CD4-positive, alpha-beta T cell (primary cell): ENCODE measurements at regions not wholly inside any gene's neighbourhood (a gene's known extent, or its start where the extent isn't known, plus 50 kb on each side); places are given as distances from the start of the nearest gene placed in this dataset.

Source experiments
- ATAC-seq: fragments of 200-7000 bp; cut with Tn5 transposase; one replicate; pipeline ENCODE4 v1.10.0; 2022; ENCODE audit warnings: mild to moderate bottlenecking; ENCODE audit not compliant: poor library complexity
- CTCF ChIA-PET: fragments of 350-600 bp; sonication (Branson Sonifier 250); formaldehyde crosslinking; loops from one replicate; lab custom pipeline; 2021; ENCODE audit warnings: antibody characterized with exemption, inconsistent platforms; lab: Charles Lee
- POLR2A ChIA-PET: fragments of 350-600 bp; sonication (Branson Sonifier 250); formaldehyde crosslinking; loops from one replicate; lab custom pipeline; 2021; ENCODE audit warnings: antibody characterized with exemption, inconsistent platforms; lab: Charles Lee
- DNase-seq, 14 experiments: peaks; one replicate each; pipeline ENCODE4 v3.0.0-alpha.2; 2013 to 2020; ENCODE audit warnings: mixed read lengths in 2 of 14
- H3K27ac ChIP-seq, 2 donors: one replicate each; pipeline versions ENCODE4 v1.5.1 to v1.7.0; 2013; ENCODE audit warnings: low read length in 2 of 2, low read depth in 1 of 2, mild to moderate bottlenecking in 1 of 2
- H3K27me3 ChIP-seq, 2 experiments: 1 replicate in 1 of 2; 2 replicates in 1 of 2; pipeline versions ENCODE4 v1.6.1 to v1.7.0; 2013; ENCODE audit warnings: low read length in 2 of 2, control low read depth in 1 of 2, mild to moderate bottlenecking in 1 of 2, moderate library complexity in 1 of 2; ENCODE audit not compliant: insufficient read depth in 2 of 2, control insufficient read depth in 1 of 2
- H3K36me3 ChIP-seq: one replicate; pipeline ENCODE4 v1.6.1; 2013; ENCODE audit warnings: low read length, control low read depth; ENCODE audit not compliant: insufficient read depth
- H3K4me1 ChIP-seq: one replicate; pipeline ENCODE4 v1.6.1; 2013; ENCODE audit warnings: low read length, control low read depth; ENCODE audit not compliant: insufficient read depth
- H3K4me3 ChIP-seq: one replicate; pipeline ENCODE4 v1.5.1; 2013; ENCODE audit warnings: mild to moderate bottlenecking, low read length, moderate library complexity
- H3K9me3 ChIP-seq, 2 experiments: 1 replicate in 1 of 2; 2 replicates in 1 of 2; pipeline versions ENCODE4 v1.6.1 to v1.7.0; 2013; ENCODE audit warnings: low read length in 2 of 2, mild to moderate bottlenecking in 2 of 2, control low read depth in 1 of 2, moderate library complexity in 1 of 2; ENCODE audit not compliant: control insufficient read depth in 1 of 2, insufficient read depth in 1 of 2
- H3K27ac Mint-ChIP-seq: one replicate; pipeline ENCODE4 v1.8.0; 2020; ENCODE audit warnings: mixed read lengths
- H3K27me3 Mint-ChIP-seq: one replicate; pipeline ENCODE4 v1.8.0; 2021; ENCODE audit warnings: mixed read lengths
- H3K36me3 Mint-ChIP-seq: one replicate; pipeline ENCODE4 v1.8.0; 2021; ENCODE audit warnings: low read depth, mixed read lengths
- H3K4me1 Mint-ChIP-seq: one replicate; pipeline ENCODE4 v1.8.0; 2021; ENCODE audit warnings: low read depth, mixed read lengths
- H3K4me3 Mint-ChIP-seq: one replicate; pipeline ENCODE4 v1.8.0; 2020; ENCODE audit warnings: mild to moderate bottlenecking, mixed read lengths
- H3K9me3 Mint-ChIP-seq: one replicate; pipeline ENCODE4 v1.8.0; 2020; ENCODE audit warnings: mixed read lengths
- CTCF ChIP-seq: fragments of 200-600 bp; IDR thresholded peaks from one replicate; pipeline ENCODE4 v1.8.0; 2022; ENCODE audit warnings: antibody characterized with exemption, mild to moderate bottlenecking
- intact Hi-C, 2 experiments: fragments of 100-400 bp; cut with DNase I in 1 of 2; cut with micrococcal nuclease in 1 of 2; formaldehyde crosslinking; loops; one replicate each; pipeline versions ENCODE4 v1.15.1 to v1.9.0; 2023 to 2025; cut with DNase I, micrococcal nuclease

DNA sequence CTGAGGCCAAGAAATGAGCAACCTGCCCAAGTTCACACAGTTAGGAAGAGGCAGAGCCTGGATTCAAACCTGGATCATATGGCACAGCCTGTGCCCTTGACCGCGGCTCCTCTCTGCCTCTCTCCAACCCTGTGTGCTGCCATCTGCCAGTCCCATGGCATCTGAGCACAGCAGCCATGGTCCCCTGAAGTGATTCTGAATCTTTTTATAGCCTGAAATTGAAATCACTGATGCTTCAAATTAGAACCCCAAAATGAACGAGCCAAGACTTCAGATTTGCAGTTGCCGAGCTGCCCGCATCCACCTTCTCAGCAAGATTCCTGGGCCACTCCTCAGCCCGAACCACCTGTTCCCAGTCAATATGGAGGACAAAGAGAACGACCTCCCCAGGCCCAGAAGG, 252.7 kb downstream of the CTTN start:
- Histone ChIP-seq H3K4me3 (no peak overlapping the region), H3K9me3 (peaks cover 0 to 10% of the 10 kb centered on the region in 2 experiments)
- no peak overlapping the region for H3K27ac Mint-ChIP-seq

GRCh38 chr11:70654016-70654415, 255.7 kb downstream of the CTTN start:
- intact Hi-C loops, result no loop called here
- H3K27ac Mint-ChIP-seq, result no peak overlapping the region
- ChIA-PET POLR2A (no interaction called here), CTCF (no interaction called here)
- no peaks in the 10 kb centered on the region for H3K36me3 Mint-ChIP-seq
- Histone ChIP-seq H3K4me3 (no peak overlapping the region), H3K27ac (no peak overlapping the region), H3K9me3 (peaks cover 0 to 7% of the 10 kb centered on the region in 2 experiments), H3K4me1 (no peaks in the 10 kb centered on the region), H3K27me3 (no peaks in the 10 kb centered on the region), H3K36me3 (no peaks in the 10 kb centered on the region)
- no peak for TF ChIP-seq CTCF
- H3K9me3 Mint-ChIP-seq, result no peaks in the 10 kb centered on the region
- H3K4me1 Mint-ChIP-seq, result no peaks in the 10 kb centered on the region
- no peak for DNase-seq
- ATAC-seq, result no peak
- H3K27me3 Mint-ChIP-seq, result peaks cover 21% of the 10 kb centered on the region
- H3K4me3 Mint-ChIP-seq, result no peak overlapping the region

More for the DNA sequence above, 252.7 kb downstream of the CTTN start:
- POLR2A ChIA-PET, result no interaction called here
- Histone ChIP-seq H3K36me3 (no peaks in the 10 kb centered on the region), H3K4me1 (no peaks in the 10 kb centered on the region), H3K27me3 (no peaks in the 10 kb centered on the region), H3K27ac (no peak overlapping the region)
- Mint-ChIP-seq H3K4me3 (no peak overlapping the region), H3K27me3 (peaks cover 15% of the 10 kb centered on the region), H3K36me3 (no peaks in the 10 kb centered on the region), H3K4me1 (no peaks in the 10 kb centered on the region), H3K9me3 (no peaks in the 10 kb centered on the region)
- DNase-seq, result no peak
- TF ChIP-seq CTCF, result no peak
- ATAC-seq, result no peak
- CTCF ChIA-PET, result no interaction called here
- intact Hi-C loops, result no loop called here

DNA sequence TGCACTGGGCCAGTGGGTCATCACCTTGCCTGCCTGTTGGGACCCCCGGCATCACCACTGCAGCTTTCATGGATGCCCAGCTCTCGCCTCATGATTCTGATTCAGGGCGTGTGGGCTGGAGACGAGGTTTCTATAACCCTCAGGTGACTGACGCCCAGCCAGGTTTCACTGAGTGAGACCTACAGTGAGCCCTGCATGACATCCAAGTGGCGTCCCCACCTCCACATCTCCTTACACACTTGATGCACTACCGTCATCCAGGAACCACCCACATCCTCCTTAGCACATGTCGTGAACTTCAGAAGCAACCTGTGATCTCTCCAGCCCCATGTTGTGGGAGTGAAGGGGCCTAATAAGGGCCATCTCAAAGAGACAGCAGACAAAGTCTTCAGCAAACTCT, 257.5 kb downstream of the CTTN start:
- intact Hi-C loops, result no loop called here
- Histone ChIP-seq H3K36me3 (no peaks in the 10 kb centered on the region), H3K4me1 (no peaks in the 10 kb centered on the region), H3K9me3 (peaks cover 0 to 6% of the 10 kb centered on the region in 2 experiments), H3K4me3 (no peak overlapping the region), H3K27me3 (peaks cover 0 to 3% of the 10 kb centered on the region in 2 experiments), H3K27ac (no peak overlapping the region)
- Mint-ChIP-seq H3K4me3 (no peak overlapping the region), H3K27ac (no peak overlapping the region), H3K27me3 (peaks cover 36% of the 10 kb centered on the region), H3K9me3 (no peaks in the 10 kb centered on the region), H3K36me3 (no peaks in the 10 kb centered on the region), H3K4me1 (no peaks in the 10 kb centered on the region)
- CTCF ChIA-PET, result no interaction called here
- DNase-seq (no peak), ATAC-seq (no peak)
- POLR2A ChIA-PET, result no interaction called here
- TF ChIP-seq CTCF, result no peak
